Heart right ventricle (tissue), 16 donors: ENCODE measurements at regions not wholly inside any gene's neighbourhood (a gene's known extent, or its start where the extent isn't known, plus 50 kb on each side); places are given as distances from the start of the nearest gene placed in this dataset.
"Not testable (repeated sequence)": the region's sequence is repeated elsewhere in the genome, so short reads cannot be mapped to it uniquely, and the experiment has no call there.

Source experiments
- ATAC-seq, 8 donors: fragments of 200-7000 bp; cut with Tn5 transposase; one replicate each; pipeline ENCODE4 v1.9.1; 2020; ENCODE audit warnings: mild to moderate bottlenecking in 8 of 8, moderate library complexity in 8 of 8, moderate number of reproducible peaks in 1 of 8
- DNase-seq, 2 donors: peaks; one replicate each; pipeline ENCODE4 v3.0.0-alpha.2; 2020
- H3K27ac ChIP-seq, 10 donors: fragments of 200-600 bp; sonication (generic) in 2 of 10; one replicate each; pipeline versions ENCODE4 v1.5.0 to v1.8.0; 2020 to 2022; ENCODE audit warnings: mild to moderate bottlenecking in 3 of 10
- H3K27me3 ChIP-seq, 7 donors: fragments of 200-600 bp; one replicate each; pipeline ENCODE4 v1.8.0; 2021 to 2022; ENCODE audit warnings: mild to moderate bottlenecking in 2 of 7
- H3K36me3 ChIP-seq, 9 donors: fragments of 200-600 bp; sonication (generic) in 1 of 9; one replicate each; pipeline versions ENCODE4 v1.5.0 to v1.8.0; 2020 to 2022; ENCODE audit warnings: mild to moderate bottlenecking in 2 of 9
- H3K4me1 ChIP-seq, 9 donors: fragments of 200-600 bp; sonication (generic) in 1 of 9; one replicate each; pipeline versions ENCODE4 v1.5.0 to v1.8.0; 2020 to 2022; ENCODE audit warnings: mild to moderate bottlenecking in 4 of 9
- H3K4me3 ChIP-seq, 10 donors: fragments of 200-600 bp; sonication (generic) in 2 of 10; one replicate each; pipeline versions ENCODE4 v1.5.0 to v1.8.0; 2020 to 2022; ENCODE audit warnings: mild to moderate bottlenecking in 7 of 10, moderate library complexity in 2 of 10
- H3K9me3 ChIP-seq, 11 donors: fragments of 200-600 bp in 10 of 11; sonication (generic) in 2 of 11; one replicate each; pipeline versions ENCODE4 v1.5.0 to v1.8.0; 2013 to 2022; ENCODE audit warnings: mild to moderate bottlenecking in 2 of 11, control low read depth in 1 of 11, moderate library complexity in 1 of 11
- WGBS, 2 donors: extraction: QIAGEN DNeasy Blood & Tissue Kit; methylation state at CpG; one replicate each; pipeline ENCODE4 v1.1.7; 2013; ENCODE audit warnings: inconsistent platforms in 1 of 2; 5-methylcytosine and 5-hydroxymethylcytosine counted together
- intact Hi-C, 10 donors: fragments of 100-400 bp; cut with DNase I; formaldehyde crosslinking; loops; one replicate each; pipeline versions ENCODE4 v1.11.1 to v1.14.2; 2022
- TF ChIP-seq, protein P1 (sequence below), 9 donors: fragments of 200-600 bp; sonication (generic) in 2 of 9; IDR thresholded peaks; one replicate each; pipeline versions ENCODE4 v1.5.0 to v1.8.0; 2021 to 2022; ENCODE audit warnings: antibody characterized with exemption in 9 of 9, mild to moderate bottlenecking in 5 of 9, moderate library complexity in 1 of 9
- donor health status: Arrhythmogenic right ventricular cardiomyopathy.
- donor health status: ischemic (EF 13 %, LVEDD 7.1; RV severe dilation, severe dysfunction).
- donor health status: healthy with polysubstance abuse.
- donor health status: DM: no; HTN: yes; CAD: no.
- donor health status: DM: no; HTN: no; CAD: no.
- donor health status: ischemic (EF 25% LVEDD 6.9; RV normal size, moderate dysfunction).
- donor health status: ischemic (EF 25% LVEDD 5.7; RV mildly dilated, moderate dysfunction).
- donor health status: healthy.
- donor health status: DM: yes; HTN: yes; CAD: no.
- donor health status: Ischemic cardiomyopathy.
- donor health status: ischemic (EF 35%, LVEDD 5.7; RV mildly dilated, moderate dysfunction).
- donor health status: nonischemic (EF 11% LVEDD 7.7; RV severe dilation, severe dysfunction).
- donor health status: DM: yes; HTN: yes; CAD: no.
- donor health status: PGD.
- donor health status: ischemic (EF 29% LVEDD 5.4; RV normal size, mild dysfunction).
- donor health status: nonischemic (EF 23%, LVEDD 6.1; RV moderate dilation, normal function).

DNA sequence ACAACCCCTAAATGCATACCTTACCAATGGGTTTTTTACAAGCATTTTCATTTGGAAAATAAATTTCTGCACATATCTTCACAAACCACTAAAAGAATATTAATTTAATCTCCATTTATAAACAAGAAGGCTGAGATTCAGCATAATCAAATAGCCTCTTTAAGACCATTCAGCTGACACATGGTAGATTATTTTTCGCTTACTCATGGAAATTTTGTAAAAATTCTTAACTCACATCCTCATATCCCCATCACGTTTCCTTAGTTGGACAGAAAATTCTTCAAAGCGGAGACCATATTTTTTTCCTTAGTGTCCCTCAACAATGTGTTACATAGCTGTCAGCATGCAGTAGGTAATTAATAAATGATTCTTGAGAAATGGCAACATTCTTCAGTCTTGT, 439.6 kb upstream of the PTCHD4 start:
- no peaks in the 10 kb centered on the region for H3K4me1 ChIP-seq
- no peak overlapping the region for H3K4me3 ChIP-seq
- DNase-seq (no peak), ATAC-seq (no peak)
- no peaks in the 10 kb centered on the region for H3K27me3 ChIP-seq
- H3K27ac ChIP-seq: no peak overlapping the region
- TF ChIP-seq, protein P1, sequence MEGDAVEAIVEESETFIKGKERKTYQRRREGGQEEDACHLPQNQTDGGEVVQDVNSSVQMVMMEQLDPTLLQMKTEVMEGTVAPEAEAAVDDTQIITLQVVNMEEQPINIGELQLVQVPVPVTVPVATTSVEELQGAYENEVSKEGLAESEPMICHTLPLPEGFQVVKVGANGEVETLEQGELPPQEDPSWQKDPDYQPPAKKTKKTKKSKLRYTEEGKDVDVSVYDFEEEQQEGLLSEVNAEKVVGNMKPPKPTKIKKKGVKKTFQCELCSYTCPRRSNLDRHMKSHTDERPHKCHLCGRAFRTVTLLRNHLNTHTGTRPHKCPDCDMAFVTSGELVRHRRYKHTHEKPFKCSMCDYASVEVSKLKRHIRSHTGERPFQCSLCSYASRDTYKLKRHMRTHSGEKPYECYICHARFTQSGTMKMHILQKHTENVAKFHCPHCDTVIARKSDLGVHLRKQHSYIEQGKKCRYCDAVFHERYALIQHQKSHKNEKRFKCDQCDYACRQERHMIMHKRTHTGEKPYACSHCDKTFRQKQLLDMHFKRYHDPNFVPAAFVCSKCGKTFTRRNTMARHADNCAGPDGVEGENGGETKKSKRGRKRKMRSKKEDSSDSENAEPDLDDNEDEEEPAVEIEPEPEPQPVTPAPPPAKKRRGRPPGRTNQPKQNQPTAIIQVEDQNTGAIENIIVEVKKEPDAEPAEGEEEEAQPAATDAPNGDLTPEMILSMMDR (IDR thresholded peaks at IDR 0.05): no peak
- WGBS, 2 donors: 76% methylated on average over 3 of the region's 3 CpGs
- intact Hi-C loops: no loop called here
- peaks cover 0 to 17% (median 0%) of the 10 kb centered on the region in 11 donors for H3K9me3 ChIP-seq
- no peaks in the 10 kb centered on the region for H3K36me3 ChIP-seq

DNA sequence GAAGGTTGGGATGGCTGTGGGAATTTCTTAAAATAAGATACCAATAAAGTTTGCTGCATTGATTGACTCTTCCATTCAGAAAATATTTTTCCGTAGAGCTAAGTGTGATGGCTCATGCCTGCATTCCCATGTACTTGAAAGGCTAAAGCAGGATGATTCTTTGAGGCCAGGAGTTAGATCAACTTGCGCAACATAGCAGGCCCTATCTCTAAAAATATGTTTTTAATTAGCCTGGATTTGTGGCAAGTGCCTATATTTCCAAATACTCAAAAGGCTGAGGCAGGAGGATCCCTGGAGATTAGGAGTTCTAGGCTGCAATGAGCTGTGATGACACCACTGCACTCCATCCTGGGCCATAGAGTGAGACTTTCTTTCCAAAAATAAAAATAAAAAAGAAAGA, 431.2 kb upstream of the PTCHD4 start:
- intact Hi-C loops: no loop called here
- H3K36me3 ChIP-seq: no peaks in the 10 kb centered on the region
- no peaks in the 10 kb centered on the region for H3K4me1 ChIP-seq
- 90 to 91% methylated on average over 2 of the region's 2 CpGs for WGBS, 2 donors
- peaks cover 0 to 23% (median 0%) of the 10 kb centered on the region in 11 donors for H3K9me3 ChIP-seq
- DNase-seq (no peak), ATAC-seq (no peak)
- H3K27me3 ChIP-seq: no peaks in the 10 kb centered on the region
- TF ChIP-seq, protein P1 (IDR thresholded peaks at IDR 0.05): no peak
- H3K27ac ChIP-seq: no peak overlapping the region
- no peak overlapping the region for H3K4me3 ChIP-seq

DNA sequence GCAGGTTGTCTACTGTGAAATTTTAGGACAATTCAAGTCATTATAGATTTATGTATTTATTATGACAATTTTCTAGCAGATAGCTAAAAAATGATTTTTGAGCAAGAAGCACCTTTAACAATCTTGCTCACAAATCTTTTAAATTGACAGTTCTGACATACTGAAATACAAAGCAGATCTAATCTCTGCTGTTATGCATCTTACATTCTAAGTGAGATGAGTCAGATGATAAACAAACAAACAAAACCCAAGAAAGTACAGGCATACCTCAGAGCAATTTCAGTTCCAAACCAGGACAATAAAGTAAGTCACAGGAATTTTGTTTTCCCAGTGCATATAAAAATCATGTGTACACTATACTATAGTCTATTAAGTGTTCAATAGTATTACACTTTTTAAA, 430.7 kb upstream of the PTCHD4 start:
- Histone ChIP-seq H3K27ac (no peak overlapping the region), H3K9me3 (peaks cover 0 to 23% (median 0%) of the 10 kb centered on the region in 11 donors), H3K36me3 (no peaks in the 10 kb centered on the region), H3K27me3 (no peaks in the 10 kb centered on the region), H3K4me1 (no peaks in the 10 kb centered on the region), H3K4me3 (no peak overlapping the region)
- ATAC-seq: no peak
- TF ChIP-seq, protein P1 (IDR thresholded peaks at IDR 0.05): no peak
- DNase-seq: no peak
- intact Hi-C loops: no loop called here

- intact Hi-C loops: no loop called here
- TF ChIP-seq, protein P1 (IDR thresholded peaks at IDR 0.05): no peak
- H3K9me3 ChIP-seq: no peaks in the 10 kb centered on the region
- no peaks in the 10 kb centered on the region for H3K4me1 ChIP-seq
- no peak for ATAC-seq
- no peak overlapping the region for H3K27ac ChIP-seq
- no peaks in the 10 kb centered on the region for H3K27me3 ChIP-seq
- 26 to 43% methylated on average over 1 of the region's 1 CpG for WGBS, 2 donors
- no peak overlapping the region for H3K4me3 ChIP-seq
- no peak for DNase-seq
- no peaks in the 10 kb centered on the region for H3K36me3 ChIP-seq
Observed at GRCh38 chr6:48535582-48536009, 424.6 kb upstream of the PTCHD4 start.

DNA sequence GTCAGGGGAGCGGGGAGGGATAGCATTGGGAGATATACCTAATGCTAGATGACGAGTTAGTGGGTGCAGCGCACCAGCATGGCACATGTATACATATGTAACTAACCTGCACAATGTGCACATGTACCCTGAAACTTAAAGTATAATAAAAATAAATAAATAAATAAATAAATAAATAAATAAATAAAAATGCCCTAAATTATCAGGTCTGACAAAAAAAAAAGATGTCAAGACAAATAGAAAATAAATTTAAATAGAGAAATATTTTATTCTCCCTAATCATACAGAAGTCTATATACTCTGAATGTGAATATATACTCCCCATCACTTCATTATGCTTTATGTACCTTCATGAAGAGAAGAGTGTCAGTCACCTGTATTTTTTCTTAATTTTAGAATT, 420.0 kb upstream of the PTCHD4 start:
- H3K27ac ChIP-seq, DNase-seq, H3K4me3 ChIP-seq, H3K4me1 ChIP-seq, ATAC-seq, H3K9me3 ChIP-seq, intact Hi-C loops, H3K27me3 ChIP-seq, H3K36me3 ChIP-seq: not testable (repeated sequence)
- WGBS, 2 donors: 82 to 87% methylated on average over 2 to 3 of the region's 3 CpGs
